HCT116 (cell line): ENCODE measurements at regions not wholly inside any gene's neighbourhood (a gene's known extent, or its start where the extent isn't known, plus 50 kb on each side); places are given as distances from the start of the nearest gene placed in this dataset.

Experiments used
- CEBPB ChIP-seq: IDR thresholded peaks from 2 replicates; pipeline ENCODE4 v1.6.1; 2012; ENCODE audit warnings: low read depth
- CTCF ChIP-seq, 3 experiments: fragments of 200-600 bp in 1 of 3; sonication (generic) in 1 of 3; IDR thresholded peaks in 2 of 3; conservative IDR thresholded peaks in 1 of 3; 2 replicates each; pipeline ENCODE4 v1.5.1; 2012 to 2017; ENCODE audit warnings: low read depth in 2 of 3, low read length in 2 of 3, antibody characterized with exemption in 1 of 3, borderline replicate concordance in 1 of 3, control low read depth in 1 of 3, mild to moderate bottlenecking in 1 of 3, mixed read lengths in 1 of 3, mixed run types in 1 of 3, moderate library complexity in 1 of 3; ENCODE audit not compliant: insufficient read depth in 1 of 3
- ELF1 ChIP-seq: IDR thresholded peaks from 2 replicates; pipeline ENCODE4 v1.6.1; 2012; ENCODE audit warnings: low read depth, borderline replicate concordance
- EZH2 ChIP-seq: fragments of 200-600 bp; sonication (generic); IDR thresholded peaks from 2 replicates; pipeline ENCODE4 v1.6.1; 2017; ENCODE audit warnings: antibody characterized with exemption, mixed run types
- EZH2phosphoT487 ChIP-seq: fragments of 200-600 bp; IDR thresholded peaks from 2 replicates; pipeline ENCODE4 v1.6.1; 2018; ENCODE audit warnings: antibody characterized with exemption, borderline replicate concordance
- POLR2A ChIP-seq: IDR thresholded peaks from 2 replicates; pipeline ENCODE4 v1.7.0; 2011; ENCODE audit warnings: borderline replicate concordance; ENCODE audit not compliant: insufficient read depth, insufficient read length; ENCODE audit errors: extremely low read depth
- POLR2AphosphoS5 ChIP-seq: IDR thresholded peaks from 2 replicates; pipeline ENCODE4 v1.6.1; 2011; ENCODE audit warnings: mild to moderate bottlenecking, low read depth, low read length, moderate library complexity
- RAD21 ChIP-seq: IDR thresholded peaks from 2 replicates; pipeline ENCODE4 v1.6.1; 2012; ENCODE audit warnings: low read depth, mild to moderate bottlenecking
- ZNF274 ChIP-seq: fragments of 200-500 bp; sonication (Bioruptor generic); IDR thresholded peaks from 2 replicates; pipeline ENCODE4 v1.6.1; 2014; ENCODE audit warnings: mild to moderate bottlenecking, low read depth, low read length, inconsistent platforms
- TF ChIP-seq, protein P1 (sequence below): IDR thresholded peaks from 2 replicates; pipeline ENCODE4 v1.6.1; 2012; ENCODE audit warnings: low read depth
- TF ChIP-seq, protein P2 (sequence below): IDR thresholded peaks from 2 replicates; pipeline ENCODE4 v1.6.1; 2012
- TF ChIP-seq, protein P3 (sequence below): IDR thresholded peaks from 2 replicates; pipeline ENCODE4 v1.6.1; 2012

GRCh38 chr9:135415586-135415985 lies 64.0 kb upstream of the PPP1R26 start:
- TF ChIP-seq CTCF (IDR thresholded peaks at IDR 0.05 in 2 of 3, conservative IDR thresholded peaks at IDR 0.05 in 1 of 3; ENCODE audit: borderline replicate concordance in 1 of 3, insufficient read depth in 1 of 3, low read depth in 2 of 3, low read length in 2 of 3): no peak
- TF ChIP-seq ELF1: no peak
- no peak for TF ChIP-seq POLR2A
- no peak for TF ChIP-seq ZNF274
- no peak for TF ChIP-seq EZH2phosphoT487
- TF ChIP-seq CEBPB: no peak
- TF ChIP-seq, protein P1, sequence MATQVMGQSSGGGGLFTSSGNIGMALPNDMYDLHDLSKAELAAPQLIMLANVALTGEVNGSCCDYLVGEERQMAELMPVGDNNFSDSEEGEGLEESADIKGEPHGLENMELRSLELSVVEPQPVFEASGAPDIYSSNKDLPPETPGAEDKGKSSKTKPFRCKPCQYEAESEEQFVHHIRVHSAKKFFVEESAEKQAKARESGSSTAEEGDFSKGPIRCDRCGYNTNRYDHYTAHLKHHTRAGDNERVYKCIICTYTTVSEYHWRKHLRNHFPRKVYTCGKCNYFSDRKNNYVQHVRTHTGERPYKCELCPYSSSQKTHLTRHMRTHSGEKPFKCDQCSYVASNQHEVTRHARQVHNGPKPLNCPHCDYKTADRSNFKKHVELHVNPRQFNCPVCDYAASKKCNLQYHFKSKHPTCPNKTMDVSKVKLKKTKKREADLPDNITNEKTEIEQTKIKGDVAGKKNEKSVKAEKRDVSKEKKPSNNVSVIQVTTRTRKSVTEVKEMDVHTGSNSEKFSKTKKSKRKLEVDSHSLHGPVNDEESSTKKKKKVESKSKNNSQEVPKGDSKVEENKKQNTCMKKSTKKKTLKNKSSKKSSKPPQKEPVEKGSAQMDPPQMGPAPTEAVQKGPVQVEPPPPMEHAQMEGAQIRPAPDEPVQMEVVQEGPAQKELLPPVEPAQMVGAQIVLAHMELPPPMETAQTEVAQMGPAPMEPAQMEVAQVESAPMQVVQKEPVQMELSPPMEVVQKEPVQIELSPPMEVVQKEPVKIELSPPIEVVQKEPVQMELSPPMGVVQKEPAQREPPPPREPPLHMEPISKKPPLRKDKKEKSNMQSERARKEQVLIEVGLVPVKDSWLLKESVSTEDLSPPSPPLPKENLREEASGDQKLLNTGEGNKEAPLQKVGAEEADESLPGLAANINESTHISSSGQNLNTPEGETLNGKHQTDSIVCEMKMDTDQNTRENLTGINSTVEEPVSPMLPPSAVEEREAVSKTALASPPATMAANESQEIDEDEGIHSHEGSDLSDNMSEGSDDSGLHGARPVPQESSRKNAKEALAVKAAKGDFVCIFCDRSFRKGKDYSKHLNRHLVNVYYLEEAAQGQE: no peak
- TF ChIP-seq, protein P2, sequence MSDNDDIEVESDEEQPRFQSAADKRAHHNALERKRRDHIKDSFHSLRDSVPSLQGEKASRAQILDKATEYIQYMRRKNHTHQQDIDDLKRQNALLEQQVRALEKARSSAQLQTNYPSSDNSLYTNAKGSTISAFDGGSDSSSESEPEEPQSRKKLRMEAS: no peak
- TF ChIP-seq EZH2: no peak
- no peak for TF ChIP-seq RAD21
- TF ChIP-seq POLR2AphosphoS5: no peak
- TF ChIP-seq, protein P3, sequence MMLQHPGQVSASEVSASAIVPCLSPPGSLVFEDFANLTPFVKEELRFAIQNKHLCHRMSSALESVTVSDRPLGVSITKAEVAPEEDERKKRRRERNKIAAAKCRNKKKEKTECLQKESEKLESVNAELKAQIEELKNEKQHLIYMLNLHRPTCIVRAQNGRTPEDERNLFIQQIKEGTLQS: no peak
